K562 (cell line): ENCODE measurements at regions not wholly inside any gene's neighbourhood (a gene's known extent, or its start where the extent isn't known, plus 50 kb on each side); places are given as distances from the start of the nearest gene placed in this dataset.

ENCODE experiments used
- ATAC-seq: fragments of 200-7000 bp; cut with Tn5 transposase; 3 replicates; pipeline ENCODE4 v1.9.1; 2020; ENCODE audit warnings: moderate library complexity
- BruUV-seq: library from RNA; stranded (reverse); fragments of 400-500 nt; replicated peaks from 2 replicates; lab custom pipeline; 2021; lab: Mats Ljungman, UMichigan
- CTCF ChIA-PET: fragments of 300-600 bp; formaldehyde crosslinking; extraction: SDS; loops from one replicate; lab custom pipeline; 2021; ENCODE audit warnings: low intra/inter-chr PET ratio; lab: Yijun Ruan, JAX
- POLR2A ChIA-PET: fragments of 300-600, 350-650 bp; sonication (Branson Sonifier 250); formaldehyde crosslinking; extraction: SDS; loops from one replicate; lab custom pipeline; 2021; ENCODE audit warnings: antibody characterized with exemption, inconsistent platforms; lab: Yijun Ruan, JAX
- DNase-seq, 4 experiments: peaks; one replicate each; pipeline versions ENCODE4 v3.0.0 to v3.0.0-alpha.2; 2011 to 2018; ENCODE audit warnings: low spot score in 3 of 4, mixed read lengths in 3 of 4; ENCODE audit errors: extremely low read depth in 1 of 4
- FAIRE-seq: peaks from 2 replicates; lab custom pipeline; 2011; peaks lifted over from hg19 to GRCh38; lab: Jason Lieb, UNC
- H2AFZ ChIP-seq: 2 replicates; pipeline ENCODE4 v1.6.0; 2011; ENCODE audit warnings: low read depth, low read length, control low read depth, inconsistent platforms
- H3K27ac ChIP-seq: fragments of 200-600 bp; 3 replicates; pipeline ENCODE4 v1.8.0; 2011; ENCODE audit warnings: low read depth, mild to moderate bottlenecking, control low read depth, inconsistent platforms, low read length, moderate library complexity, mixed read lengths; ENCODE audit errors: extremely low read depth
- H3K27me3 ChIP-seq, 2 experiments: fragments of 300-600 bp in 1 of 2; 2 replicates in 1 of 2; 3 replicates in 1 of 2; pipeline versions ENCODE4 v1.6.0 to v1.8.0; 2011; ENCODE audit warnings: inconsistent platforms in 2 of 2, low read length in 2 of 2, mild to moderate bottlenecking in 1 of 2, mixed read lengths in 1 of 2, moderate library complexity in 1 of 2; ENCODE audit not compliant: control insufficient read depth in 2 of 2, insufficient read depth in 2 of 2
- H3K36me3 ChIP-seq: fragments of 300-600 bp; 3 replicates; pipeline ENCODE4 v1.8.0; 2011; ENCODE audit warnings: mild to moderate bottlenecking, low read length, inconsistent platforms; ENCODE audit not compliant: control insufficient read depth, insufficient read depth
- H3K4me1 ChIP-seq, 2 experiments: fragments of 200-600 bp in 1 of 2; replicated peaks in 1 of 2; 2 replicates in 1 of 2; 3 replicates in 1 of 2; pipeline versions ENCODE4 v1.5.1 to v1.8.0; 2011; ENCODE audit warnings: inconsistent platforms in 2 of 2, low read length in 2 of 2, mild to moderate bottlenecking in 1 of 2, mixed read lengths in 1 of 2, moderate library complexity in 1 of 2; ENCODE audit not compliant: control insufficient read depth in 2 of 2, insufficient read depth in 2 of 2
- H3K4me2 ChIP-seq: 2 replicates; pipeline ENCODE4 v1.6.1; 2011; ENCODE audit warnings: low read length, control low read depth, inconsistent platforms, mixed read lengths; ENCODE audit not compliant: insufficient read depth
- H3K4me3 ChIP-seq: fragments of 200-600 bp; sonication (generic), shearing (Covaris generic); 2 replicates; pipeline ENCODE4 v1.5.1; 2016; ENCODE audit warnings: control low read depth, inconsistent platforms
- H3K79me2 ChIP-seq: fragments of 200-600 bp; 3 replicates; pipeline ENCODE4 v1.8.0; 2011; ENCODE audit warnings: low read length, inconsistent platforms; ENCODE audit not compliant: control insufficient read depth, insufficient read depth
- H3K9ac ChIP-seq, 2 experiments: 2 replicates each; pipeline versions ENCODE4 v1.6.0 to v1.6.1; 2011; ENCODE audit warnings: low read depth in 2 of 2, low read length in 2 of 2, control low read depth in 1 of 2, inconsistent platforms in 1 of 2, mild to moderate bottlenecking in 1 of 2, mixed read lengths in 1 of 2; ENCODE audit not compliant: insufficient read depth in 1 of 2
- H3K9me1 ChIP-seq: one replicate; pipeline ENCODE4 v1.6.0; 2011; ENCODE audit warnings: inconsistent platforms, mild to moderate bottlenecking, low read length, moderate library complexity; ENCODE audit not compliant: control insufficient read depth, insufficient read depth
- H3K9me3 ChIP-seq: replicated peaks from 2 replicates; pipeline ENCODE4 v1.5.1; 2011; ENCODE audit warnings: low read depth, low read length, inconsistent platforms; ENCODE audit not compliant: control insufficient read depth, insufficient read depth
- H4K20me1 ChIP-seq: replicated peaks from 2 replicates; pipeline ENCODE4 v1.6.1; 2011; ENCODE audit warnings: low read length, inconsistent platforms, mixed read lengths; ENCODE audit not compliant: control insufficient read depth, insufficient read depth
- CCAR2 ChIP-seq: fragments of 200-400 bp; formaldehyde crosslinking; IDR thresholded peaks from 2 replicates; pipeline ENCODE4 v1.6.1; 2017; ENCODE audit warnings: mild to moderate bottlenecking, low read depth, low read length
- CHD2 ChIP-seq: IDR thresholded peaks from 2 replicates; pipeline ENCODE4 v1.6.1; 2011; ENCODE audit warnings: low read depth, low read length
- HSF4 ChIP-seq: fragments of 250-450 bp; sonication (Bioruptor Pico); IDR thresholded peaks from 2 replicates; pipeline ENCODE4 v2.1.2; 2022; ENCODE audit warnings: mild to moderate bottlenecking, moderate library complexity, borderline replicate concordance
- MTA1 ChIP-seq: fragments of 450-650 bp; IDR thresholded peaks from 2 replicates; pipeline ENCODE4 v1.6.1; 2017; ENCODE audit warnings: borderline replicate concordance
- MTF1 ChIP-seq: fragments of 250-450 bp; sonication (Bioruptor Pico); IDR thresholded peaks from 2 replicates; pipeline ENCODE4 v1.9.0; 2021; ENCODE audit warnings: moderate library complexity, mild to moderate bottlenecking, inconsistent platforms, borderline replicate concordance
- MYC ChIP-seq, 2 experiments: fragments of 250-450 bp in 1 of 2; sonication (Bioruptor Pico) in 1 of 2; IDR thresholded peaks; 2 replicates each; pipeline versions ENCODE4 v1.5.1 to v1.6.1; 2012 to 2021; ENCODE audit warnings: low read depth in 2 of 2, borderline replicate concordance in 1 of 2, improper control_type of control experiment in 1 of 2, low read length in 1 of 2, mild to moderate bottlenecking in 1 of 2, moderate library complexity in 1 of 2
- NBN ChIP-seq: fragments of 450-650 bp; IDR thresholded peaks from 2 replicates; pipeline ENCODE4 v1.6.1; 2016; ENCODE audit warnings: low read depth, mild to moderate bottlenecking
- NCOR1 ChIP-seq: fragments of 450-650 bp; IDR thresholded peaks from 2 replicates; pipeline ENCODE4 v1.6.1; 2016; ENCODE audit warnings: mild to moderate bottlenecking, moderate library complexity
- TFAP4 ChIP-seq: sonication (generic); formaldehyde crosslinking; IDR thresholded peaks from 2 replicates; pipeline ENCODE4 v1.8.0; 2022; ENCODE audit warnings: missing genetic modification reagents, mild to moderate bottlenecking, moderate library complexity, borderline replicate concordance
- ZNF316 ChIP-seq: fragments of 450-650 bp; IDR thresholded peaks from 2 replicates; pipeline ENCODE4 v1.6.1; 2016
- ZNF75A ChIP-seq: fragments of 450-650 bp; formaldehyde crosslinking; IDR thresholded peaks from 2 replicates; pipeline ENCODE4 v1.4.0; 2020; ENCODE audit warnings: mild to moderate bottlenecking
- WGBS: fragments of 100-300 bp; shearing (Covaris generic); methylation state at CpG from one replicate; pipeline ENCODE4 v1.1.6; 2016; ENCODE audit warnings: low coverage, mixed read lengths; ENCODE audit not compliant: insufficient coverage; ENCODE audit errors: missing lambda C conversion rate; 5-methylcytosine and 5-hydroxymethylcytosine counted together
- in situ Hi-C: fragments of 300-500 bp; cut with MboI; formaldehyde crosslinking; loops from 4 replicates; pipeline ENCODE4 v1.15.0; 2018; ENCODE audit warnings: inconsistent platforms, mixed read lengths
- intact Hi-C: fragments of 100-400 bp; cut with micrococcal nuclease; formaldehyde crosslinking; loops from 2 replicates; pipeline ENCODE4 v1.14.2; 2022

- Histone ChIP-seq H3K4me1 (no peaks in the 10 kb centered on the region), H3K27me3 (no peaks in the 10 kb centered on the region), H4K20me1 (no peaks in the 10 kb centered on the region), H3K36me3 (no peaks in the 10 kb centered on the region), H3K9me1 (no peaks in the 10 kb centered on the region), H3K4me2 (no peak overlapping the region), H2AFZ (no peak overlapping the region), H3K9ac (no peak overlapping the region), H3K4me3 (no peak overlapping the region), H3K79me2 (no peaks in the 10 kb centered on the region), H3K9me3 (no peaks in the 10 kb centered on the region), H3K27ac (no peak overlapping the region)
- ATAC-seq, result no peak
- ChIA-PET POLR2A (no interaction called here), CTCF (no interaction called here)
- DNase-seq, result no peak
- intact Hi-C loops (no loop called here), in situ Hi-C loops (no loop called here)
- BruUV-seq, result no TSS peak
- WGBS, result 0% methylated on average over 2 of the region's 2 CpGs
- no peak for TF ChIP-seq TFAP4 (CRISPR knock-in tag)
- TF ChIP-seq, all 486 proteins: peak for 0
- no peak for FAIRE-seq
These were observed 308.2 kb downstream of the ATP23 start for GRCh38 chr12:58249610-58250009.

GRCh38 chr12:58250077-58250476 is 308.7 kb downstream of the ATP23 start:
- no peak overlapping the region for H3K4me2 ChIP-seq
- CTCF ChIA-PET, result no interaction called here
- ATAC-seq, result no peak
- no peaks in the 10 kb centered on the region for H4K20me1 ChIP-seq
- H3K9me1 ChIP-seq, result no peaks in the 10 kb centered on the region
- BruUV-seq, result no TSS peak
- H3K4me1 ChIP-seq, result no peaks in the 10 kb centered on the region
- POLR2A ChIA-PET, result no interaction called here
- no peaks in the 10 kb centered on the region for H3K9me3 ChIP-seq
- FAIRE-seq, result no peak
- TF ChIP-seq MYC (IDR thresholded peaks at IDR 0.05; ENCODE audit: low read depth, low read length) (no peak), MYC (CRISPR knock-in tag; IDR thresholded peaks at IDR 0.05; ENCODE audit: borderline replicate concordance, low read depth) (no peak), NCOR1 (no peak), CHD2 (no peak), NBN (no peak), HSF4 (CRISPR knock-in tag) (no peak), ZNF75A (no peak), MTF1 (CRISPR knock-in tag) (no peak), ZNF316 (no peak), CCAR2 (no peak), MTA1 (no peak)
- TF ChIP-seq, all 486 proteins: peak for 0
- DNase-seq, result no peak
- no peak overlapping the region for H3K4me3 ChIP-seq
- in situ Hi-C loops (no loop called here), intact Hi-C loops (no loop called here)
- no peaks in the 10 kb centered on the region for H3K27me3 ChIP-seq
- WGBS, result 0% methylated on average over 5 of the region's 5 CpGs
- H3K27ac ChIP-seq, result no peak overlapping the region
- no peaks in the 10 kb centered on the region for H3K36me3 ChIP-seq
- H2AFZ ChIP-seq, result no peak overlapping the region
- H3K79me2 ChIP-seq, result no peaks in the 10 kb centered on the region
- H3K9ac ChIP-seq, result no peak overlapping the region
